Mammary epithelial cell (primary cell): ENCODE measurements at regions not wholly inside any gene's neighbourhood (a gene's known extent, or its start where the extent isn't known, plus 50 kb on each side); places are given as distances from the start of the nearest gene placed in this dataset.
"Not testable (repeated sequence)": the region's sequence is repeated elsewhere in the genome, so short reads cannot be mapped to it uniquely, and the experiment has no call there.

ENCODE experiments used
- CTCF ChIP-seq, 2 donors: IDR thresholded peaks in 1 of 2; conservative IDR thresholded peaks in 1 of 2; 2 replicates each; pipeline ENCODE4 v1.5.1; 2011 to 2012; ENCODE audit warnings: inconsistent platforms in 2 of 2, low read length in 2 of 2, mild to moderate bottlenecking in 2 of 2, control low read depth in 1 of 2, low read depth in 1 of 2; ENCODE audit not compliant: insufficient read depth in 1 of 2; ENCODE audit errors: extremely low read depth in 1 of 2
- EZH2 ChIP-seq: IDR thresholded peaks from 2 replicates; pipeline ENCODE4 v1.6.1; 2012; ENCODE audit warnings: low read length, inconsistent platforms, borderline replicate concordance

GRCh38 chr22:21187841-21188240, 142.1 kb downstream of the LRRC74B start:
- TF ChIP-seq CTCF (conservative IDR thresholded peaks at IDR 0.05 in 1 of 2, IDR thresholded peaks at IDR 0.05 in 1 of 2; ENCODE audit: extremely low read depth in 1 of 2, insufficient read depth in 1 of 2, low read depth in 1 of 2, low read length in 2 of 2); EZH2: not testable (repeated sequence)
